GM04503 (cell line): ENCODE measurements at regions not wholly inside any gene's neighbourhood (a gene's known extent, or its start where the extent isn't known, plus 50 kb on each side); places are given as distances from the start of the nearest gene placed in this dataset.
"Not testable (repeated sequence)": the region's sequence is repeated elsewhere in the genome, so short reads cannot be mapped to it uniquely, and the experiment has no call there.

Experiments
- DNase-seq: peaks from one replicate; pipeline ENCODE4 v3.0.0-alpha.2; 2012; ENCODE audit warnings: low read depth

DNA sequence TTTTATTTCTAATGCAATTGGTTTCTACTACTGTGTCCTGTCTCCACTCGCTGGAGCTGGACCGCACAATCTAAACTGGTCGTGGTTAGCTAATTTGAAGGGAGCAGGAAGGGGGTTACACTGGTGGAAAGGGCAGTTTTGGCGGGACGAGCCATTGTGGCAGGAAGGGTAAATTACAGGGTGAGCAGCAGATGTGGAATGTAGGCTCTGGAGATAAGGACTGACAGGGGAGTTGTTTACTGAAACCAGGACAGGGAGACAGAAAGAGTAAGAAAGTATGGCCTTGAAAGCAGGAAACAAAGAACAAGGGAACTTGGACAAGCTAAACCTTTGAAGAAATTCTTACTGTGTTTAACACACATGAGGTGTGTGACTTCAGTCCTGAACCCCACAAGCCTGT, 147.8 kb downstream of the ATXN7L3B start:
- DNase-seq = no peak

DNA sequence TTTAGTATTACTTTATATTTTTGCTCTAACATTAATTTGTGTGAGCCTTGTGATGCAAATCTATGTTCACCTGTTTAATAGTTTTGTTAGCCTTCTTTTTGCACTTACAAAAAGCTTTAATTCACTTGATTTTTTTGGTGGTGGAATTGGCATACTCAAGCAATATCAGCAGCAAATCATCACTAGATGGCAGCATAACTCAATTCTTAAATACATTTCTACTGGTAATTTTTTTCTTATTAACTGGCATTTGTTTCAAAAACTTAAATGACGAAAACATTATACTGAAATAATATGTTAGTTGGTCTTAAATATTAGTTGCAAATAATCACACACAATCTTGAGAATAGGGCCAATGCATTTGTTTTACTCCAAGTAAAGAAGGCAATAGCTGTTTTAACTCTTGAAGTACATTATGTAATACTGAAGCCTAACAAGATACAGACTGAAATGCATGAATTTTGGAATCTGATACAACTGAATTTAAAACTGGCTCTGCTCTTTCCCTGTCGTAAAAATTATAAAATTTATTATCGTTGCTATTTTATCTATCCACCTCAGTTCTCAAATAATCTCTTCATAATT, 151.5 kb downstream of the ATXN7L3B start:
- peak; percentile 9 for DNase-seq

DNA sequence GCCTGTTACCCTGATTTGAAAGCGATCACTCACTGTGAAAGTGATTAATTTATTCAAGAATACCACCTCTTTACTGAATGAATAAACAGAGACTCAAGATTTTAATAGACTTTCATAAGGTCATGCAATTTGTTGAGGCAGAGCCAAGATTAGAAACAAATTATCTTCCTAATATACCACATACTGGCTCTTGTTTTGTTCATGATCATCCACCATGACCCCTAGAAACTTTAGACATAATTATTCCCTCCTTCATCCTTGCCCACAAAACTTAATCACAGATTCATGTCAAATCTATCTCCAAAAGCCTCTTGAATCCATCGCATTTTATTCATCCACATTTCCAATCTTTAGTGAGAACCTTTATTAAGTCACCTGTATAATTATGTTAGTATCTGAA, 152.3 kb downstream of the ATXN7L3B start:
- no peak for DNase-seq

DNA sequence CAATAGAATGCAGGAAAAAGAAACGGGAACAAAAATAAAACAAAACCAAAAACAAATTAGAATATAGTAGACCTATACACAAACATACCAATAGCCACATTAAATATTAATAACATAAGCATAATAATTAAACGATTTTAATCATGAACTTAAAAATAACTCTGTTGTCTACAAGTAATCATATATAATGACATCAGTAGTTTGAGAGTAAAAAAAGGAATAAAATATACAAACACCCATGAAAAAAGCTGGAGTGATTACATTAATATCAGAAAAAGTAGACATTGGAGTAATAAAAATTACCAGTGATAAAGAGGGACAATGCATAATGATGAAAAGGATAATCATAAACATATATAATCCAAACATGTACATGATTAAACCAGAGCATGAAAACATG, 181.8 kb downstream of the ATXN7L3B start:
- DNase-seq = no peak

DNA sequence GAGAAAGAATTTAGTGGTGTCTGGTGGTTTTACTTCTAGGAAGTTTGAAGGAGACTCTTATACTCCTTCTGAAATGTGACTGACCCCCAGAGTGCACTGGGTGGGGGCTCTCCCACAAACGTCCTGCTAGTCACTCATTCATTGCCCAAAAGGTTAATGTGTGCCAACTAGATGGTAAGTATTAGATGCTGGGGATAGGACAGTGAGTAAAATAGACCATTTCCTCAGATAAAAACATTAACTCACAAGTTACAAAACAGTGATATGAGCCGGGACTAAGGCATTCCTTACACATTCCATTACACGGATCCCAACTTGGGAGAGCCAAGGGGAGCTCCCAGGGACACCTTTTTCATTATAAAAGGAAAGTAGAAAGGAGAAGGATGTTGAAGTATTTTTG, 185.1 kb downstream of the ATXN7L3B start:
- DNase-seq = no peak

DNA sequence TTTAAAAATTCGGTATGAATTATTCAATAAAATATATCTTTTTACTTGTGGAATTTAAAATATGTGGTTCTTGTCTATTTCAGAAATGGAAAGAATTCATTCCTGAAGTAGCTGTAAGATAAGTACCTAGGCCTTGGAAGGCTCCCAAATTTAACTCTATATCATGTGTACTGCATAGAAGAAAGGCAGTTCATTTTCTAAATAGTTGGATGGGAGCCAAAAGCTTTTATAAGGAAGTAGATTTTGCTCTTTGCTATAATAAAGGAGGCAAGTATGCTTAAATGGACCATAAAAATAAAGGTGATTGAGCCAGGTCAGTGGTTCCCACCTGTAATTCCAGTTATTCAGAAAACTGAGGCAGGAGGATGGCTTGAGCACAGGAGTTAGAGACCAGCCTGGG, 187.5 kb downstream of the ATXN7L3B start:
- no peak for DNase-seq

DNA sequence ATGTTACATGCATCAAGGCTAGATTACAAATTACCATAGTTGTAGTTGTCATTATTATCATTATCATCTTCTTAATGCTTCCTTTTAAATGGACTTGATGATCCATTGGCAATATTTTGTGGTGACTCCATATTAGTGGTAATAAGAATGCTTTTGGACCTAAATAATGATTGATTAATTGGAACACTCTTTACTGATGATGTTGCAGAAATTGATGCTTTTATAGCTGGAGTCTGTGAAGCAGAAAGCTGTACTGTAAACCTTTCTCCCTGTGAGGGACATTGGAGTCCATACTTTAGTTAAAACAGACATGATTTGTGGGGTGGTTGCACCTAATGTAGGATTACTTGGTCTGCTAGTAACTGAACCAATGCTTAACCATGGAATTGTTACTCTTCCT, 190.4 kb downstream of the ATXN7L3B start:
- DNase-seq = no peak

DNA sequence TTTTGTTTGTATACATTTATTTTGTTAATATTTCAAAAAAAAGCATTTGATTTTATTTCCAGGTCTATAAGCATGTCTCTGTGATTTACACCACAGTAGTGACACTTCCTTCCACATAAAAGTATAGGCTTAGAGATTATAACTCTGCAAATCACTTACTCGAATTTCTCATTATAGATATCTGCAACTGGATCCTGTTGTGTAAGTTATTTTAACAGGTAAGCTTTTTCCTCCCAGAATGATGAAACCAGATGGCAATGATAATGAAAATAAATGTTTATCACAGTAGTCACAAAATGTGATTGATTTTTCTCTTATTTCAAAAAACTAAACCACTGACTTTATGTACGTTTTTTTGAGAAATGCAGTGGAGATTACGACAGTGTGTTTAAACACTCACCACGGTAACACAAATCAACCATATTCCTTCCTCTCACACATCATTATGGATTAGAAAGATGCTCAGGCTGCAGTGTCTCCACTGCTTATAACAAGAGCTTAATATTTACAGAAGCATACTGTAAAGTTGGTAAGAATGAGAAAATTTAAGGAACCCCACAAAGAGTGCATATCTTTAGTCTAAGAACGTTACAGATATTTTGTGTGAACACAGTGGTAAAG, 194.6 kb downstream of the ATXN7L3B start:
- DNase-seq = no peak

DNA sequence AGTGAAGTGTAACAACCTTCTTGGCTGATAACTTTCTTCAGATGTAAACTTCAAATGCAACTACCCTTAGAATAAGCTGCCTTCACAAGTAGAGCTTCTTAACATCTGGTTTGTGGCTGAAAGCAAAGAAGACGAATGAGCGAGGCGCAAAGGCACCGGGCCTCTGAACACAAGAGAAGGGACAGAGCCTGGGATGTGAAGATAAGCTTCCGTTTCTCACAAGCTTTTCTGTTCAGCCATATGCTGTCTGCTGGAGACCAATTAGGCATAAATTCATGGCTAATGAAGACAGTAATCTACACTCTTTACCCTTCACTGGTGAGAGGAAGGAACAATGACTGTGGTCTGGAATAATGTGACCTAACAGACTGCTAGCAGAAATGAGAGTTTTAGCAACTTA, 195.2 kb downstream of the ATXN7L3B start:
- DNase-seq = no peak

DNA sequence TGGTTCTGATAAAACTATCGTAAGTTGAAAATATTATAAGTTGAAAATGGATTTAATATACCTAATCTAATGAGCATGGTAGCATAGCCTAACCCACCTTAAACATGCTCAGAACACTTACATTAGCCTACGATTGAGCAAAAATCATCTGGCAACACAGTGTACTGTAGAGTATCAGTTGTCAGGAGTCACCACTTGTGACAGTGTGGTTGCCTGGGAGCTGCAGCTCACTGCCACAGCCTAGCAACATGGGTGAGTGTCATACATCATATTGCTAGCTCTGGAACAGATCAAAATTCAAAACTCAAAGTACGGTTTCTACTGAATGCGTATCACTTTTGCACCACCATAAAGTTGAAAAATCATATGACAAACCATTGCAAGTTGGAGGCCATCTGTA, 203.5 kb downstream of the ATXN7L3B start:
- DNase-seq = no peak

DNA sequence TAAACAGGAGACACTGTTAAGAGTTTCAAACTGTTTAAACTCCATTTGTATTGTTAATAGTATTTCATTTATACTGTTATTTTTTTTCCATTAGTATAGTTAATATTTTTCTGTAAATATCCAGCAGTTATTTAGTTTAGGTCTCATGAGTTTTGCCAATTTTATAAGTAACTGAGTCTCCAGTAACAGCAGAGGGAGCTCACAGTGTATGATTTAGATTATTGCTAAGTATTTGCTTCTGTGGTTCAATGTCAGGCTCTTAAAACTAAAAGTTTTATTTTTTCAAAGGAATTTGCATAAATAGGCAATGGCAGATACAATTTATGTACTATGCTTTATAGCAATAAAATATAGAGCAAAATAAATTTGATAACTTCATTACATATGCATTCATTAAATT, 209.7 kb downstream of the ATXN7L3B start:
- no peak for DNase-seq

DNA sequence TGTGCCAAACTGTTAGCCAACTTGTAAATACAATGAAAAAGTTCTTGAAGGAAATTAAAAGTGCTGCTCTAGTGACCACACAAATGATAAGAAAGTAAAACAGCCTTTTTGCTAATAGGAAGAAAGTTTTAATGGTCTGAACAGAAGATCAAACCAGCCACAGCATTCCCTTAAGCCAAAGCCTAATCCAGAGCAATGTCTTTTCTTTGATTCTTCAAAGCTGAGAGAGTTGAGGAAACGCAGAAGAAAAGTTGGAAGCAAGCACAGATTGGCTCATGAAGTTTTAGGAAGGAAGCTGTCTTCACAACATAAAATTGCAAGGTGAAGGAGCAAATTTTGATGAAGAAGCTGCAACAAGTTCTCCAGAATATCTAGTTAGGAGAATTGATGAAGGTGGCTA, 213.8 kb downstream of the ATXN7L3B start:
- DNase-seq = no peak

DNA sequence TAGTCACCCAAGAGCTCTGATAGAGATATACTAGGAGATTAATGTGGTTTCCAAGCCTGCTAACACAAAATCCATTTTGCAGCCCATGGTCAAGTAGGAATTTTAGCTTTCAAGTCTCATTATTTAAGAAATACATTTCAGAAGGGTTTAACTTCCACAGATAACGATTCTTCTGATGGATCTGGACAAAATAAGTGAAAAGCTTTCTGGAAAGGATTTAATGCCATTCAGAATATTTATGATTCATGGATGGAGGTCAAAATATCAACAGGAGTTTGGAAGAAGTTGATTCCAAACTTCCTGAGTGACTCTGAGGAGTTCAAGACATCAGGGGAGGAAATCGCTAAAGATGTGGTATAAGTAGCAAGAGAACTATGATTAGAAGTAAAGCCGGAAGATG, 214.6 kb downstream of the ATXN7L3B start:
- DNase-seq = no peak

DNA sequence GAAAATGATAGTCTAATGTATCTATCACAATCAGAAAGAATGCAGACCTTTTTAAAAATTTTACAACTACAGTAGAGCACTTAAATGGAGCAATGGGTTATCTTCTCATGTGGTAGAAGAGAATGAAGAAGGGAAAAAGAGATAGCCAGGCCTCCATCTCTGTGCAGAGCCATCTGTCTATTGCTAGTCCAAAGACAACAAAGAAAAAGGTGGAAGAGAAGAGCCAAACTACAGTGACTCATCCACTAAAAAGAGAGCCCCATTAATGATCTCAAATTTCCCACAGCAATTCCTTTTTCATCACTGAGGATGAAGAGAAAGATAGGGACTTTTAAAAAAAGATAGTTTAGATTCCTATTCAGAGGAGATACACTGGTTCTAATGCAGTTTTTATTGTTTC, 232.9 kb downstream of the ATXN7L3B start:
- DNase-seq = no peak

DNA sequence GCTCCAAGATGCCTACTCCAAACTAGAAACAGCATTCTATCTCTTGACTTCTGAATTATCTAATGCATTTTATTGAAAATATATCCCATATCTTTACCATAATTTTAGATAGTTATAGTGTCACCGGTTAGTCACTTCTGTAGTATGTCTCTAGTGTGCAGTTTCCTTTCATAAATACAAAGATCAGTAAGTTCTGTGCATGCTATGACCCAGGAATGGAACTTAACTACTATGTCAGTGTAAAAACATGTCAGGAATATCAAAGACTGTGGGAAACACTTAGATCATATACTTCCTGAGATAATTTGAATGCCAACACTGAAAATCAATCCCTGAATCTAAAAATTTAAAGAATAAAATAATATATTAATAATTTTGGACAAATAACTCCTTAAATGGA, 237.6 kb downstream of the ATXN7L3B start:
- DNase-seq = no peak

DNA sequence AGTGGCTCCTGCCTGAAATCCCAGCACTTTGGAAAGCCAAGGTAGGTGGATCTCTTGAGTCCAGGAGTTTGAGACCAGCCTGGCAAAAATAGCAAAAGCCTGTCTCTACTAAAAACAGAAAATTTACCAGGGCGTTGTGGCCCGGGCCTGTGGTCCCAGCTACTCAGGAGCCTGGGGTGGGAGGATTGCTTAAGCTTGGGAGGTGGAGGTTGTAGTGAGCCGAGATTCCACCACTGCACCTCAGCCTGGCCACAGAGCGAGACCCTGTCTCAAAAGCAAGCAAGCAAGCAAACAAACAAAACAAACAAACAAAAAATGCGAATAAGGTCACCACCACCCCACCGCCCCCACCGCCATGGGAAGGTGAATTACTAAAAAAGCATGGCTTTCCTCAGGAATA, 238.7 kb downstream of the ATXN7L3B start:
- DNase-seq = no peak

DNA sequence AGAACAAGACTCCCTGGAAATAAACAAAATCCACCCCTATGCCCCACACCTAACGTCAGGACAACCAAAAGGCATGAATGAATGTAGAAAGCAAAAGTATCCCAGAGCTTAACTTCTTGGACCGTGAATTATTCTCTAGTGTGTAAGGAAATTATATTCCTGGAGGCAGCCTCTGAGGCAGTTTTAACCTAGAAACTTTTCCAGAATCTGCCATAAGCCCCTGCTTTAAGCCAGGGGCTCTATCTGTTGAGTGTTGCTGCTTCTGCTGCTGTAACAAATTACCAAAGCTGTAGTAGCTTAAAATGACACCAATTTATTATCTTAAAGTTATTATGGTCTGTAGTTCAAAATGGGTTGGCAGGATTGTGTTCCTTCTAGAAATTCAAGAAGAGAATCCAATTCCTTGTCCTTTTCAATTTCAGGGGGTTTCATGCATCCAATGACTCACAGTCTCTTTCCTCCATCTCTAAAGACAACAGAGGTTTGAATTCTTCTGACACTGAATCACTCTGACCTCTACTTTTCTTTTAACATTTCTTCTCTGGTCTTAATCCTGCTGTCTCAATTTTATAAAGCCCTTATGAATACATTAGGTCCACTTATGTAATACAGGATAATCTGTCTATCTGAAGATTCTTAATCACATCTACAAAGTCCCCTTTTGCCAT, 242.7 kb downstream of the ATXN7L3B start:
- DNase-seq = no peak

DNA sequence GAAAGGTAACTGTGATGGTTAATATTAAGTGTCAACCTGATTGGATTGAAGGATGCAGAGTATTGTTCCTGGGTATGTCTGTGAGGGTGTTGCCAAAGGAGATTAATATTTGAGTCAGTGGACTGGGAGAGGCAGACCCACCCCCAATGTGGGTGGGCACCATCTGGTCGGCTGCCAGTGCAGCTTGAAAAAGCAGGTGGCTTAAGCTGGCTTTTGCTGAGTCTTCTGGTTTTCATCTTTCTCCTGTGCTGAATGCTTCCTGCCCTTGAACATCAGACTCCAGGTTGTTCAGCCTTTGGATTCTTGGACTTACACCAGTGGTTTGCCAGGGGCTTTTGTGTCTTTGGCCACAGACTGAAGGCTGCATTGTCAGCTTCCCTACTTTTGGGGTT, 243.2 kb downstream of the ATXN7L3B start:
- DNase-seq = not testable (repeated sequence)

DNA sequence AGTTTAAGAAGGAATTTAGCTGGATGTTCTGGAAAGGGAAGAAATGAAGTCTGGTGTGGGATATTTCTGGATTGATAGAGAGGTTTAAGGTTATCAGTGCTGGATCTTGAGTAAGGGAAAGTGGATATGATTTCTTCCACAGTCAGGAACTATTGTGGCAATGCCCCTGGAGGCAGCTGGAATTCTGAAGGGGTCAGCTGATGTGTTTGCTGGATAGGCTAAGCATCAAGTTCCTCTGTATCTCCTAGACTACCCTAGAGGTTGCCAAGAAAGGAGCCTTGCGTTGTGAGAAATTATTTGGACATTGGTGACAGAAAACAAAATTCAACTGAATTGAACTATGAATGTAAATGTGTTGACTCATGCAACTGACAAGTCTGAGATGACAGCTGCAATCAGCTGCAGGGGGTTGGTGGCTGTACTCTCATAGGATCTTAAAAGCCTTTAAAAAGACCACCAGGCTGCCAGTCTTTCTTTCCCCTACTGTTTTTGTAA, 244.4 kb downstream of the ATXN7L3B start:
- no peak for DNase-seq

DNA sequence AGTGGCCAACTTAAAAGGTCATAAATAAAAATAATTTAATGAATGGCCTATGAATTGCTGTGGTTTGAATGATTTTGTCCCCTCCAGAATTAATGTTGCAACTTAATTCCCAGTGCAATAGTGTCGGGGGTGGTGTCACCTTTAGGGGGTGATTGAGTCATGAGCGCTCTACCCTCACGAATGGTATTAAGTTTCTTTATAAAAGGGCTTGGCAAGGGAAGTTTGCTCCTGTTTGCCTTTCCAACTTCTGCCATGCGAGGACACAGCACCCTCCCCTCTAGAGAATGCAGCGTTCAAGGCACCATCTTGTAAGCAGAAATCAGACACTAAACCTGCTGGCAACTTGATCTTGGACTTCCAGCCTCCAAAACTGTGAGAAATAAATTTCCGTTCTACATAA, 253.3 kb downstream of the ATXN7L3B start:
- no peak for DNase-seq

DNA sequence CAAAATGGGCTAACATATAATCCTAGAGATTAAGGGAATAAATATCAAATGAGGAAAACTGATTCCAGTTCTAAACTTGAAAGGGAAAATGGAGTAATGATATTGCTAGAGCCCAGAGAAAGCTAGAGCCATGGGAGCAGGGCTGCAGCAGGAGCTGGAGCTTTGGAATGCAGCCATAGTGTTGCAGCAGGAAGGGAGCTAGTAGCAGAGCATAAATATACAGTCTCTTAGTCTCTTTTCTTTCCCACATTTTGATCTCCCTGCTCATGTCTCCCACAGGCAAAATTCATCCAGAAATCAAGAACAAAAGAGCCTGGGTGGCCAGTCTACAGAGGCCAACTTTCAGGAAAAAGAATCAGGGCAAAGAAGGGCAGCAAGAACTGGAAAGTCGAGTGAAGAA, 253.7 kb downstream of the ATXN7L3B start:
- no peak for DNase-seq

DNA sequence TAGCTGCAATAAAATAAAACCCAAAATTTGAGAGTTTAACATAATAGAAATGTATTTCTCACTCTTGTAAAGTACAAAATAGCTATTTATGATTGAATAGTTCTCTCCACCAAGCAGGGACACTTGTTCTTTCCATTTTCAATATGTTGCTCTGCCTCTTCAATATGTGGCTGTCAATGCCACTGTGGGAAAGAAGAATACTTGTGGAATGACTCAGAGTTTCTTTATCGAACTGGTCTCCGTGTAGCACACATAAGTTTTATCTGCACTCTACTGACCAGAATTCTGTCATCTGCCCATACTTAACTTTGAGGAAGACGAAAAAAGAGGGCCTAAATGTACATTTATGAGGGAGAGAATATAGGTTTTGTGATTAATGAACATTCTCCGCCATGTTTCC, 256.9 kb downstream of the ATXN7L3B start:
- DNase-seq = no peak

DNA sequence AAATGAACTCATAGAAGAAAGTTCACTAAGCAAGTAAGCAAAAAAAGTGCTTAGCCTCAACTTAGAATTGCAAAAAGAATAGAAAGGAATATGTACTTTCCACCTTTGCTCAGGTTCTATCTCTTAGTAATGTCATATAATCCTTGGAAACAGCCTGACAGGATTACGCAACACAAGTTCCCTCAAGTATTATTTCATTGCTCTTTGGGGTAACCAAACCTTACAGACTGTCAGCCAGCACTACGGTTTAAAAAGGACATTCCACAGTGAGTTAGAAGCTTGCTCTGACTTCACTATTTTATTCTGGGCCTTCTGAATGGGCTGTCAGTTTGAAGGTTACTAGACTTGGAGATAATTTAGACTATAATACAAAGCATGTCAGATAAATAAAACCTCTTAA, 264.0 kb downstream of the ATXN7L3B start:
- DNase-seq = no peak
